C4-2B (cell line): ENCODE measurements at regions not wholly inside any gene's neighbourhood (a gene's known extent, or its start where the extent isn't known, plus 50 kb on each side); places are given as distances from the start of the nearest gene placed in this dataset.

Experiments used
- ZFX ChIP-seq: fragments of 450-650 bp; IDR thresholded peaks from 2 replicates; pipeline ENCODE4 v1.6.1; 2017
- TF ChIP-seq, protein P1 (sequence below): fragments of 450-650 bp; conservative IDR thresholded peaks from 2 replicates; pipeline ENCODE4 v1.5.1; 2017; ENCODE audit warnings: mild to moderate bottlenecking

DNA sequence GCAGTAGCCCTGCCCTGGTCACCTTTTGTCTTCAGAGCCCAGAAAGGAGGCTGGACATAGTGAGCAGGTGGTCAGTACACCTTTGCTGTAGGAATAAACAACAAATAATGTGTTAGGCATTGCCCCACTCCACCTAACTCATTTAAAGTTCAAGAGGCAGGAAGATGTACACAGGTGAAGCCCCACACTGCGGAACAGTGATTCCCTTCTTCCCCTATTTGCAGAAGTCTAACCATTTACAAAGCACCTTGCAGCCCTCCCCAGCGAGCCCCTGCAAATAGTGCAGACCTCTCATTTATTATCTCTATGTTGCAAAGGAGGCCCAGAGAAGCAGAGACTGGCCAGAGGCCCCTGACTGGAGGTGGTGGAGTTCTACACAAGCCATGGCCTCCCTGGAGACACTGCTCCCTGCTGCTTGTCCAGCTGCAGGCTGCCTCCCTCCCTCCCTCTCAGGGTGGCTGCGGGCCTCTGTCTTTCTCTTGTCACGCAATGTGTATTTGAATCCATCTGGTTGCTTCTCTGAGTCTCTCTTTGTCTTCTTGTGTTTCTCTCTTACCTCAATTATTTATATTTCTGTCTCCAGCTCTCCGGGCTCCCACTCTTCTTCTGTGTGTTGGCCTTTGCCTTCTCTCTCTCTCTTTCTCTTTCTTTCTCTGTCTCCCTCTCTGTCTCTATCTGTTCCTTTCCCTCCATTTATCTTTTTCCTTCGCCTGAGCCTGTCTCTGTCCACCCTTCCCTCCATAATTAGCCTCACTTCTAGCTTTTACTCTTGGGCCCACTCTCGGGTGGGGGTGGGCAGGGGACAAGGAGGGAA lies 59.1 kb upstream of the PRDM11 start:
- TF ChIP-seq, protein P1, sequence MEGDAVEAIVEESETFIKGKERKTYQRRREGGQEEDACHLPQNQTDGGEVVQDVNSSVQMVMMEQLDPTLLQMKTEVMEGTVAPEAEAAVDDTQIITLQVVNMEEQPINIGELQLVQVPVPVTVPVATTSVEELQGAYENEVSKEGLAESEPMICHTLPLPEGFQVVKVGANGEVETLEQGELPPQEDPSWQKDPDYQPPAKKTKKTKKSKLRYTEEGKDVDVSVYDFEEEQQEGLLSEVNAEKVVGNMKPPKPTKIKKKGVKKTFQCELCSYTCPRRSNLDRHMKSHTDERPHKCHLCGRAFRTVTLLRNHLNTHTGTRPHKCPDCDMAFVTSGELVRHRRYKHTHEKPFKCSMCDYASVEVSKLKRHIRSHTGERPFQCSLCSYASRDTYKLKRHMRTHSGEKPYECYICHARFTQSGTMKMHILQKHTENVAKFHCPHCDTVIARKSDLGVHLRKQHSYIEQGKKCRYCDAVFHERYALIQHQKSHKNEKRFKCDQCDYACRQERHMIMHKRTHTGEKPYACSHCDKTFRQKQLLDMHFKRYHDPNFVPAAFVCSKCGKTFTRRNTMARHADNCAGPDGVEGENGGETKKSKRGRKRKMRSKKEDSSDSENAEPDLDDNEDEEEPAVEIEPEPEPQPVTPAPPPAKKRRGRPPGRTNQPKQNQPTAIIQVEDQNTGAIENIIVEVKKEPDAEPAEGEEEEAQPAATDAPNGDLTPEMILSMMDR, result no peak
- TF ChIP-seq ZFX, result no peak
